Mesodermal cell (in vitro differentiated cells): ENCODE measurements at regions not wholly inside any gene's neighbourhood (a gene's known extent, or its start where the extent isn't known, plus 50 kb on each side); places are given as distances from the start of the nearest gene placed in this dataset.

Experiments
- H3K27ac ChIP-seq: 2 replicates; pipeline ENCODE4 v1.7.0; 2013; ENCODE audit warnings: mild to moderate bottlenecking, low read depth, low read length, moderate library complexity; ENCODE audit not compliant: severe bottlenecking
- H3K36me3 ChIP-seq: 2 replicates; pipeline ENCODE4 v1.7.1; 2013; ENCODE audit warnings: mild to moderate bottlenecking, low read length, moderate library complexity; ENCODE audit not compliant: control insufficient read depth, insufficient read depth
- H3K4me1 ChIP-seq: one replicate; pipeline ENCODE4 v1.7.1; 2013; ENCODE audit warnings: mild to moderate bottlenecking, low read length; ENCODE audit not compliant: insufficient read depth, control insufficient read depth, poor library complexity, severe bottlenecking
- H3K4me3 ChIP-seq: 2 replicates; pipeline ENCODE4 v1.7.0; 2013; ENCODE audit warnings: low read length, control low read depth, mild to moderate bottlenecking; ENCODE audit not compliant: insufficient read depth, poor library complexity, severe bottlenecking; ENCODE audit errors: extremely low read depth
- H3K9me3 ChIP-seq: 2 replicates; pipeline ENCODE4 v1.7.1; 2013; ENCODE audit warnings: mild to moderate bottlenecking, low read length, moderate library complexity; ENCODE audit not compliant: control insufficient read depth
- WGBS, 2 experiments: methylation state at CpG; one replicate each; pipeline ENCODE4 v1.1.5; 2013; ENCODE audit warnings: missing lambda C conversion rate in 2 of 2; ENCODE audit not compliant: insufficient coverage in 2 of 2; 5-methylcytosine and 5-hydroxymethylcytosine counted together

GRCh38 chrX:88526385-88526784 is 220.6 kb upstream of the CPXCR1 start:
- no peaks in the 10 kb centered on the region for H3K36me3 ChIP-seq
- no CpG with 5 or more reads among the region's 1 CpG for WGBS, 2 experiments
- no peaks in the 10 kb centered on the region for H3K9me3 ChIP-seq
- no peak overlapping the region for H3K27ac ChIP-seq
- no peaks in the 10 kb centered on the region for H3K4me1 ChIP-seq
- H3K4me3 ChIP-seq, result no peak overlapping the region

- H3K36me3 ChIP-seq, result no peaks in the 10 kb centered on the region
- H3K4me1 ChIP-seq, result no peaks in the 10 kb centered on the region
- no peak overlapping the region for H3K4me3 ChIP-seq
- 80 to 100% methylated on average over 1 of the region's 3 CpGs for WGBS, 2 experiments
- no peak overlapping the region for H3K27ac ChIP-seq
- H3K9me3 ChIP-seq, result no peaks in the 10 kb centered on the region
These were observed 188.6 kb upstream of the CPXCR1 start for GRCh38 chrX:88558421-88558820.

- Histone ChIP-seq H3K4me3 (no peak overlapping the region), H3K36me3 (no peaks in the 10 kb centered on the region), H3K9me3 (peaks cover 3% of the 10 kb centered on the region), H3K4me1 (no peaks in the 10 kb centered on the region), H3K27ac (peak overlapping the region; percentile 53)
- WGBS, 2 experiments, result 47 to 55% methylated on average over 2 of the region's 4 CpGs
These were observed 186.2 kb upstream of the CPXCR1 start for GRCh38 chrX:88560673-88561330.

GRCh38 chrX:88584283-88584682 is 162.7 kb upstream of the CPXCR1 start:
- no peak overlapping the region for H3K4me3 ChIP-seq
- no peak overlapping the region for H3K27ac ChIP-seq
- H3K4me1 ChIP-seq, result no peaks in the 10 kb centered on the region
- H3K36me3 ChIP-seq, result no peaks in the 10 kb centered on the region
- no CpG with 5 or more reads among the region's 3 CpGs for WGBS, 2 experiments
- H3K9me3 ChIP-seq, result no peaks in the 10 kb centered on the region

- Histone ChIP-seq H3K36me3 (no peaks in the 10 kb centered on the region), H3K9me3 (no peaks in the 10 kb centered on the region), H3K4me3 (no peak overlapping the region), H3K27ac (no peak overlapping the region), H3K4me1 (no peaks in the 10 kb centered on the region)
These were observed 160.7 kb upstream of the CPXCR1 start for GRCh38 chrX:88586317-88586716.

- Histone ChIP-seq H3K9me3 (no peaks in the 10 kb centered on the region), H3K4me1 (peaks cover 7% of the 10 kb centered on the region), H3K4me3 (no peak overlapping the region), H3K27ac (no peak overlapping the region), H3K36me3 (no peaks in the 10 kb centered on the region)
- 100% methylated on average over 1 of the region's 3 CpGs; no CpG with 5 or more reads in 1 of the 2 experiments for WGBS, 2 experiments
These were observed 143.8 kb upstream of the CPXCR1 start for GRCh38 chrX:88603237-88603636.

- Histone ChIP-seq H3K4me3 (no peak overlapping the region), H3K36me3 (no peaks in the 10 kb centered on the region), H3K9me3 (no peaks in the 10 kb centered on the region), H3K27ac (peak overlapping the region; percentile 45), H3K4me1 (peaks cover 7% of the 10 kb centered on the region)
- WGBS, 2 experiments, result 78% methylated on average over 3 of the region's 5 CpGs; no CpG with 5 or more reads in 1 of the 2 experiments
These were observed 142.4 kb upstream of the CPXCR1 start for GRCh38 chrX:88604433-88605221.

GRCh38 chrX:88605222-88605583 is 141.8 kb upstream of the CPXCR1 start:
- Histone ChIP-seq H3K4me1 (peaks cover 7% of the 10 kb centered on the region), H3K27ac (peak overlapping the region; percentile 45), H3K9me3 (no peaks in the 10 kb centered on the region), H3K4me3 (no peak overlapping the region), H3K36me3 (no peaks in the 10 kb centered on the region)
- no CpG with 5 or more reads among the region's 4 CpGs for WGBS, 2 experiments

GRCh38 chrX:88612870-88613329 is 134.1 kb upstream of the CPXCR1 start:
- H3K36me3 ChIP-seq, result no peaks in the 10 kb centered on the region

GRCh38 chrX:88613338-88613737 is 133.7 kb upstream of the CPXCR1 start:
- no peak overlapping the region for H3K4me3 ChIP-seq
- H3K4me1 ChIP-seq, result no peaks in the 10 kb centered on the region
- no peaks in the 10 kb centered on the region for H3K36me3 ChIP-seq
- peak overlapping the region; percentile 57 for H3K27ac ChIP-seq
- no peaks in the 10 kb centered on the region for H3K9me3 ChIP-seq

More at GRCh38 chrX:88612870-88613329, 134.1 kb upstream of the CPXCR1 start:
- no peaks in the 10 kb centered on the region for H3K4me1 ChIP-seq
- peak overlapping the region; percentile 57 for H3K27ac ChIP-seq
- WGBS, 2 experiments, result no CpG with 5 or more reads among the region's 4 CpGs
- no peaks in the 10 kb centered on the region for H3K9me3 ChIP-seq
- H3K4me3 ChIP-seq, result no peak overlapping the region

- WGBS, 2 experiments, result 100% methylated on average over 1 of the region's 2 CpGs; no CpG with 5 or more reads in 1 of the 2 experiments
- H3K4me3 ChIP-seq, result no peak overlapping the region
- no peaks in the 10 kb centered on the region for H3K9me3 ChIP-seq
These were observed 125.7 kb upstream of the CPXCR1 start for GRCh38 chrX:88621278-88621677.

More at GRCh38 chrX:88621278-88621677, 125.7 kb upstream of the CPXCR1 start:
- no peak overlapping the region for H3K27ac ChIP-seq
- H3K4me1 ChIP-seq, result no peaks in the 10 kb centered on the region
- H3K36me3 ChIP-seq, result no peaks in the 10 kb centered on the region
